AG20443 (cell line): ENCODE measurements at regions not wholly inside any gene's neighbourhood (a gene's known extent, or its start where the extent isn't known, plus 50 kb on each side); places are given as distances from the start of the nearest gene placed in this dataset.
"Not testable (repeated sequence)": the region's sequence is repeated elsewhere in the genome, so short reads cannot be mapped to it uniquely, and the experiment has no call there.

ENCODE experiments used
- DNase-seq: peaks from one replicate; pipeline ENCODE4 v3.0.0; 2012; ENCODE audit warnings: low spot score, mixed read lengths

DNA sequence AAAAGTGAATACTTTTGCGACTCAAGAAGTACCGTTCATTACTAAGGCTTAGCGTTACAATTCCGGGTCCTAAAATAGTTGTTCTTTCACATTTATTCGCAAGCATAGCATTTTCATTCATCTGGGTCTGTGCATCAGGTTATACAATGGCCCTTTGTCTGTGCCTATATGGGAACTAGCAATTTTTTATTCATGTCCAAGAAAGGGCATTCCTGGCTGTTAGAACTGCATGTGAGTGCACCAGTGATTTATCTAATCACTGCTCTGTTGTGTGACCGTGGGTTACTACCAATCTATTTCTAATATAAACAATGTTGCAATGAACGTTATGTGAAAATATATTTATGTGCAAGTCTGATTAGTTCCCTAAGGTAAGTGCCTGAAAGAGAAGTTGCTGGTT is 63.8 kb downstream of the SPANXA1 start:
- not testable (repeated sequence) for DNase-seq

DNA sequence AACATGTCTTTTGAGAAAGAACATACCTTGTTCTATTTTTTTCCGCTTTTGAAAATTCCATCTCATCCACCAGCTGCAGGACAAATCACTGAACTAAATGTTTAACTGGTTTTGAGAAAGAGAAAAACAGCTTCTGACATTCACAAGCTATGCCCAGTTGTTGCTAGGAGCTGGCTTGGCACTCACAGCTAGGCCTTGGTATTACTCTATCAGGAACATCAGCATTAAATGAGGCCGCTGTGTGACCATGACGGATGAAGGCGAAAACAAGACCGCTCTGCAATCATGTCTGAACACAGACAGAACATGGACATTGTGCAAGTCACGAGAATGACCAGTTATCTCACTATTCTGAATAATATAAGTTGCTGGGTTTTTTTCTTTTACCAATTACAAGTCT is 108.8 kb downstream of the SPANXA1 start:
- DNase-seq, result not testable (repeated sequence)

DNA sequence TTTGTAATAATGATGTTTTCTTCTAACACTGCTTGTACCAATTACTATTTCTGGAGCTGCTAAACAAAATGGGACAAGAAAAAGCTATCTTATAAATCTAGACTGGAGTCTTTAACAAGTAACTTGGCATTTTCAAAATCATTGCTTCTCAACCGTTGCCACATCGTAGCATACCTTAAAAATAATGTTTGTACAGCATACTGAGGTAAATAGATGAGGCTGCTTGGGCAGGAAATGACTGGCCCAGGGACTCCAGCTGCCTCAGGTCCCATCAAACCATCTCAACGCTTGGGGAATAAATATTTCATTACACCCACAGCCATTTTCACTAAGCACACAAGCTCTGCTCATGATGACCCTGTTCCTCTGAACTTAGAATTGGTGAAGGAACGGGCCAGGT is 115.1 kb downstream of the SPANXA1 start:
- no peak for DNase-seq

DNA sequence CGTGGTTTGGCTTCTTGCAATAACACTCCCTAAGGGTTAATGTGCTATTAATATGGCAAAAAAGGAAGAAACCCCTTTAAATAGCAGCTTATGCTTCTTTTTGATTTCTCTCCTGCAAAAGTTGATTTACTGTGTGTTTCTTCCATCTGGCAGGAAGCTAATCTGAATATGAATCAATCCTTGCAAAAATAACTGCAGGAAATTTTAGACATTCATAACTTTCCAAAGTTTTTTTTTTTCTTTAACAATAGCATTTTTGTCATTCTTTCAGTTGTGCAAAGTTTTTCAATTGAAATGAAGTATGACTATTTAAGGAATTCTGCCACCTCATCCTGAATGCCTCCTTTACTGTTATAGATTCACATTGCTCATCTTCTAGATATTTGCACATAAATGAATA is 115.6 kb downstream of the SPANXA1 start:
- DNase-seq, result peak; percentile 8

DNA sequence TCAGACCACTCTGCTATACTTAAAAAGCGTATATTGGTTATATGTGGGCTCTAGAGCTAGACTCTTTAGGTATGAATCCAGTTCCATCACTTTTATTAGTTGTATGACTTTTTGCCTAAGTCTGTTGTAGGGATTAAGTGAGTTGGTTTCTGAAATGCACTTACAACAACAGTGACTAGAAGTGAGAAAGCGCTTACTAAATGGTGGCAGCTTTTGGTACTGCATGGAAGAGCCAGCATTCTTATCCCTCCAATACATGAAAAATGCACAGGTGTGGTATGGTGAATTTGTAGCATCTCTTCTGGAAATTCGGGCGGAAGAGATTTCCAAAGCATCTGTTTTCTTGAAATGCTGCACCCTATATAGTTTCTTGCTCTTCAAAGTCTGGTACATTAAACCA is 117.1 kb downstream of the SPANXA1 start:
- DNase-seq, result no peak

DNA sequence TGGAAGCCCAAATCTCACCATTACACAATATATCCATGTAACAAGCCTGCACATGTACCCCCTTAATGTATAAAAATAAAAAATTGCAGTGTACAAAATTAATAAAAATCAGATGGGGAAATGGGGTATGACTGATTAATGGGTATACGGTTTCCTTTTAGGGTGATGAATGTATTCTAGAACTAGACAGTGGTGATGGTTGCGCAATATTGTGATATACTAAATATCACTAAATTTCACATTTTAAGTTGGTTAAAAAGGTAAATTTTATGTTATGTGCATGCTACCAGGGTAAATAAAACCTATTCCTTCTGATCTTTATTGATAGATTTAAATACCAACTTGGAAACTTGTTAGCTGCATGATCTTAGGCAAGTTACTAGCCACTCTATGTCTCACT is 129.4 kb downstream of the SPANXA1 start:
- DNase-seq, result no peak

DNA sequence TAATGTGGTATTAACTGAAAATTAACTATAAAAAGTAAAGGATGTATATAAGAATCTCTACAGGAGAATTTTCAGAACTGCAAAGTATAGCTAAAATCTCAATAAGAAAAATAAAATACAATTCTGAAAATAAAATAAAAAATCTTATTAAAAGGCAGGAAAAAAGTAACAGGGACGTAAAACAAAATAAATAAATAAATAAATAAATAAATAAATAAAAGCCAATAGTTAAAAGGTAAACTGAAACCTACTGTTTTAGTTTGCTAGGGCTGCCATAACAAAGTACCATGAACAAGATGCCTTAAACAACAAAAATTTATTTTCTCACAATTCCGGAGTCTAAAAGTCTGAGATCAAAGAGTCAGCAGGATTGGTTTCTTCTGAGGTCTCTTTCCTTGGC is 140.6 kb downstream of the SPANXA1 start:
- DNase-seq, result no peak

DNA sequence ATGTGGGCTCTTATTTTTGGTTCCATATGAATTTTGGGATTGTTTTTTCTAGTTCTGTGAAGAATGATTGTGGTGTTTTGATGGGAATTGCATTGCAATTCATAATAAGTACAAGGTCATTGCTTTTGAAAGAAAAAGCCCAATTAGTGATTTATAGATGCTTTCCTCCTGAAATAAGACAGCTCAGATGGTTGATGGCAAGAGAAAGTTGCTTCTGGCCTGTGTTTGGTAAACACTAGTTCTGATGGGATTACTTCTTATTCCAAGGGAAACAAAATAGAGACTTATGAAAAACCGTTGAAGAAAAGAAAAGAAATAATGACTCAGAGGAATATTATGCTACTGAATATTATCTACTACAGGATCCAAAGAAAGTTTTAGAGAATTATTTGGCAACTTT is 144.9 kb downstream of the SPANXA1 start:
- DNase-seq, result no peak

DNA sequence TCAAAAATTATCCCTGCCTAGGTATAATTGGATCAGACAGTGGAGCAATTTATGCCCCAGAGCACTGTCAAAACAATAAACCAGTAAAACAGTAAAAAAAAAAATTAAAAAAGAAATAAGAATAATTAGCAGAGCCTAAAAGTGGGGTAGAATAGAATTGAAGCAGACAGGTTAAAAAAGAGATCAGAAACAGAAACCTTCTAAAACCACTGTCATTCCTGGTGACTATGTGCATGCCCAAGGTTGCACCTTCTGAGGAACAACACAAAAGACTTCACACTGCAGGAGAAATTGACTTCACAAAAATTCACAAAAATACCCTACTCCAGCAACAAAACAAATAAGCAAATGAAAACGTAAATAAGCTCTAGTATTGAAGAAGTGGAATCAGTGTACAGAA is 168.6 kb downstream of the SPANXA1 start:
- DNase-seq, result no peak

DNA sequence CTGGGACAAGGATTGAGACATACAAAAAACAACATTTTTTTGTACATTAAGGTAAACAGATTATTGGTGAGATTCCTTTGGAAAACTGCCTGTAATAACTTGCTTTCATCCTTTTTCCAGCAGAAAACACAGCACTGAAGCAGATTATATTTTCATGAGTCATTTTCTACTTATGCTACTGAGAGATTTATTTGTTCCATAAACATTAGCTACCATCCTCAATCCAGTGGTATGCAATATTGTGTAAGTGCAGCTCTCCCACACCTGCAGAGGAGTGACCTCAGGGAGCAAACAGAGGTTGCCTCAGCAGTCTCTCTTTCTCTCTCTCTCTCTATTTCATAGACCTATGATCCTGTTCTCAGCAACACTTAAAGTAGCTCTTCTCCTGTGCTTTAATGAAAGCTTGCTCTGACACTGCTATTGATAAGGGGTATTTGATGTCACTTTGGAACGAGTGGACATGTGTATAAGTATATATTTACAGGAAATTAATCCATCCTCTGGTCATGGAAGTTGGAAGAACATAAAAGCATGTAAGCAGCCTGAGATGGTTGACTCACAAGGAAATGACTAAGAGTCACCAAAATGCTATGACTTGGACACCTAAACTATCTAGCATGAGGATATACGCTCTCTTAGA is 163.7 kb upstream of the SPANXC start:
- peak; percentile 7 for DNase-seq

DNA sequence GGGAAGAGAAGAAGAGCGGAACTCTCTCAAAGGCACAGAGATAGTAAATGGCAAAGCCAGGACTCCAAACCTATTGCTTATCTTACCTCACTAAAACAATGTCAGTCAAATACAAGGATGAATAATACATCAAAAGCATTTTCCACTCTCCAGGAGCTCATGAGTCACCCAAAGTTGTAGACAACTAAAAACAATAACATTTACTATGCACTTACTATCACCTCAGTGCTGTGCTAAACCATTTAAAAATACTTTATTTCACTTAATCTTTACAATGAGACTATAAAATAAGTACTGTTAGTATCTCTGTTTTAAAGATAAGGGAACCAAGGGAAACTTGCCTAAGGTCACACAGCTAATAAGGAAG is 163.2 kb upstream of the SPANXC start:
- no peak for DNase-seq

DNA sequence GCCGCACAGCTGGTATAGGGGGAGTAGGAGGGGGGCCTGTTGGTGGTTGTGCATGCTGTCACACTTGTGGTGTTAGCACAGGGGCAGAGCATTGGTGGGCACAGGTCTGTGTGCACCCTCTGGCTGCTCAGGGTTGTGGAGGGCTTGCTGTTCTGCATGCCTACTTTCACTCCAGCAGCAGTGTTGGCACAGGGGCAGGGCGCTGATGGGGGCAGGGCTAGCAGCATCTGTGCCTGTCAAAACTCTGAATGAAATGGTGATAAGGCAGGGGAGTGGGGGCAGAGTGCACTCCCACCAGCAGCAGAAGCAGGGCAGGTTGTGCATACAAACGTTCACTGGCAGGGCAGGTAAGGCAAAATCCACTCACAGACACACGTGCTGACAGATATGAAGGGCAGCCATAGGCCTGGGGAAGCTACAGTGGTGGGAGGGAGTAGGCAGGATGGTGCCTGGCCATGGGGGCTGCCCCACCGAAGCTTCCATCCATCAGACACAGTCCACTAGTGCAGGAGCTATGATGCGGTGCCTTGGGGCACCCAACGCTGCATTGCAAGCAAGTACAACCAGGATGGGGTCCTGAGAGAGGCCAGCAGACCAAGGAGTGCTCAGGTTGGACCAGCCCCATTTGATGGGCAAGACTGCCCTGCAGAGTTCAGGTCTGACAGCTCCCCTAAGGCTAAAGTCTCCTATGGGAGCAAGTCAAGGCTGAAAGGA is 160.7 kb upstream of the SPANXC start:
- no peak for DNase-seq

DNA sequence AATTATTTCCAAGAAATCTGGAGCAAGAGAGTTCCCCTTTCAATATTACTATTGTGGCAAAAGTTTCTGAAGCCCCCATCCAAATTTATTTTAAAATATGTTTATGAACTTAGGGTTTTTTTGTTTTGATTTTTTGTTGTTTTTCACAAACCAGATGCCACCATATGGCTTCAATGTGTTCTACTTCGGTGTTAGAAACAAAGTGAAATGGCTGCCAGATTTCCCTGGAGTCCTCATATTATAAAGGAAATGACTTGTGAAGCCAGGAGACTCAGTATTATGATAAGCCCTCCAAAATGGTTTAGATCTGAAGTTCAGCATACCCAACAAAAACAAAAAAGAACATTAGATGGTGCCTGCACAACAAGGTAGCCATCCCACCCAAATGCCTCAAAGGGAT is 154.2 kb upstream of the SPANXC start:
- no peak for DNase-seq

DNA sequence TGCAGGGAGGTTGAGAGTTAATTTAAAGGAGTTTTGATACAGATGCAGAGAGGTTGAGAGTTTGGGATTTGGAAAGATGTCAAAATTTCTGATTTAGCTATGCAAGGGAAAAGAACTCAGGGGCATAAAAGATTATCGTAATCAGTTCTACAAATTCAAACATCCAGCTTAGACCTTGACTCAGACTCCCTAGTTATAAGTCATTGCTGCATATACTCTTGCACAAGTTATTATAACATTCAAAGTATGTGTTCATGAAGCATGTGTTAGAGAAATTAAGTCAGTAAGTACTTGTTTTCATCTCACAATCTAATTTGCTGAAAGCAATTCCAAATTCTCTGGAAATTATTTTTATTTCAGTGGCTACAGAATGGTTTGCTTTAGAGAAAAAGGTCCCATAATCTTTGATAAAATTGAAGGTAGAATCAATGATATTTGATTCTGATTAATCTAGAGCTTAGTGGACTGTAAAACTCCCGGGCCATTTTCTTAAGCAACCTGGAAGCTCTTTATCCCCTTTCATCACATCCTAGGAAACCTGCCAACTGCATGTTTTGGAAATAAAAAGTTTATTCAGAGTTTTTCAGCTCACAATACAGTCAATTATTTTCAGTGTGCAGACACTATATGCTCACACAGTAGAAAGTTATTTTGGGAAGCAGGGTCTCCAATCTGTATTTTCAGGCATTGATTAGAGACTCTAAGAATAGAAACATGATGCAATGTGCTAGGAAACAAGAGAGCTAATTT is 132.9 kb upstream of the SPANXC start:
- no peak for DNase-seq

DNA sequence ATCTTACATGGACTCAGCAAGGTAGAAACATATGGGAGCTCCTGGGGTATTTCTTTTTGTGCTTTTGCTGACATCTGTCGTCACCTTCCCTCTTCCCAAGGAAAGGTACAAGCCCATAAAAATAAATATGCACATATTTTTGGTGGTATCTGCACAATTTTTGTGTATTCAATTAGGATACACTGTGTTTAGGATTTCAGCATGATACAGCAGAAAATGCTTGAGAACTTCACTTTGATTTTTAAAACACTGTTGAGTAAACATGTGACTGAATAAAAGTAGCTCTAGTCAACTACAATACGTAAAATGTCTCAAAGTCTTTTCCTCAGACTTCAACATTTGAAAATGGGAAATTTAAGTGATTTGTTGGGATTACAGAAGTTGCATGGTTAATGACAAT is 99.4 kb upstream of the SPANXC start:
- DNase-seq, result no peak

DNA sequence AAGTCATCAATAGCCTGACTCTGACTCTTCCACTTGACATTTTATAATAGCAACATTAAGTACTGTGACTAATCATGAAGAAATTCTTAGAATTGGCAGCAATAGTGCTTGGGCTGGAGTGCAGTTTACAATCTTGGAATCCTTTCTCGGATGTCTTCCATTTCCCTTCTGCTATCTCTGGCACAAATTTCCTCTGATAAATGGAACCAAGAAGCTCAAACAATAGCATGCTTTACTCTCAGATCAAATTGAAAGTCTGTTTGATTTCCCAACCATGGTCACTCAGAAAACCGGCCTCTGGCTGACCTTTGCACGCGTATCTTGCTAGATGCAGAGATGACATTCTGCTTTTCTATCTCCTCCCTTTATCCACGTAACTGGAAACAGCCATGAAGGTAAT is 99.0 kb upstream of the SPANXC start:
- DNase-seq, result peak; percentile 26

DNA sequence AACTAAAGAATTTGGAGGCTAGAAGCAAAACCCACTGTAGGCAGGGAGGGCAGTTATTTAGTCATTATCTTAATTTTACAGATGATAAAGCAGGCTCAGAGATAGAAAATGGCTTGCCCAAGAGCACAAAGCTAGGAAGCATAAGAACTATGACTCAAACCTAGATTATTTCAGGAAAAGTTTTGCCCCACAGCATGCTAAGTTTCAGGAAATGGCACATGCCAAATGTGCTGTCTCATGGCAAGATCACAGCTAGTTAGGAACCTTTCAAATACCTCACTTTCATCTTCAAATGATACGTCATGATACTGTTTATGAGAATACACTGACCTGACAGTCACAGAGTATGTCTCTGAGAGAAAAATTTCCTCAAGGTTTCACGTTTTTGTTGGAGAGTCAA is 78.5 kb upstream of the SPANXC start:
- no peak for DNase-seq

DNA sequence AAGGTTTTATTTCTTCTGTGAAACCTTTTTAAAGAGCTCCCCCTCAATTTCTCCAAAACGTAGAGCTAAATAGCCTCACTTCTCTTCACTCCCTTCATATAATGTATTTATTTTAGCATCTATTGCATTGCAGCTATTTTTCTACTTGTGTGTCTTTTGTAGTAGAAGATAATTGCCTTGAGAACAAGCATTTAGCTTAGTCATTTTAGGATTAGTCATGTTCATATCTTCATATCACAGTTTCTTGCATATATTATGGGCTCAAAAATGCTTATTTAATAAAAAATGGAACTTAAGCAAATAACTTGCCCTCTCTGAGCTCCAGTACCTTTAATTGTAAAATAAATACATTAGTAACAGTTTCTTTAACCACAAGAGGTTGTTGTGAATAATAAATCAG is 72.1 kb upstream of the SPANXC start:
- no peak for DNase-seq

DNA sequence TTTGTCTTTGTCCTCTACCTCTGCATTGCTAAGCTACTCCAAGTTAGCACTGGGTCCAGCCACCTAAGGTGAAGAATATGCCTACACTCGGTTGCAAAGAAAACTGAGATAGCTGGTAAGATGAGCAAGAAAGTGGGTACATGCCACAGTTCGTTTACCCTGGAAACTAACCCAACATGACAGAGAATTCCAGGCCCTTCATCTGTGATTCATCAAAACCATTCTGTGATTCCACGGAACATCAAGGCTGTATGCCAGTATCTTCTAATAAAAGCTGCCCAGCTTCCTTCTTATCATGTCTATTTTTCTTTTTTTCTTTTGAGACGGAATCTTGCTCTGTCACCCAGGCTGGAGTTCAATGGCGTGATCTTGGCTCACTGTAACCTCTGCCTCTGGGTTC is 58.7 kb upstream of the SPANXC start:
- DNase-seq, result no peak
